Hypothalamus (tissue), 51 donors: ENCODE measurements at regions not wholly inside any gene's neighbourhood (a gene's known extent, or its start where the extent isn't known, plus 50 kb on each side); places are given as distances from the start of the nearest gene placed in this dataset.
"Not testable (repeated sequence)": the region's sequence is repeated elsewhere in the genome, so short reads cannot be mapped to it uniquely, and the experiment has no call there.

Experiments used
- DNase-seq, 51 donors: peaks; one replicate each; lab custom pipeline; 2025; lab: John Stamatoyannopoulos, UW

GRCh38 chr6:14582749-14583148, 465.2 kb downstream of the CD83 start:
- DNase-seq = no peak

- DNase-seq = no peak
These were observed 466.3 kb downstream of the CD83 start for GRCh38 chr6:14583826-14584225.

- DNase-seq = no peak
These were observed 466.9 kb downstream of the CD83 start for GRCh38 chr6:14584450-14584849.

- no peak for DNase-seq
These were observed 468.1 kb downstream of the CD83 start for GRCh38 chr6:14585689-14586088.

GRCh38 chr6:14589175-14589574, 471.6 kb downstream of the CD83 start:
- DNase-seq = no peak

GRCh38 chr6:14590586-14590985, 473.0 kb downstream of the CD83 start:
- no peak for DNase-seq

GRCh38 chr6:14591998-14592397, 474.4 kb downstream of the CD83 start:
- DNase-seq = no peak

- no peak for DNase-seq
These were observed 475.7 kb downstream of the CD83 start for GRCh38 chr6:14593286-14593685.

- no peak for DNase-seq
These were observed 478.2 kb downstream of the CD83 start for GRCh38 chr6:14595751-14596150.

- no peak for DNase-seq
These were observed 478.8 kb downstream of the CD83 start for GRCh38 chr6:14596410-14596809.

- no peak for DNase-seq
These were observed 479.5 kb downstream of the CD83 start for GRCh38 chr6:14597090-14597489.

- DNase-seq = no peak
These were observed 480.7 kb downstream of the CD83 start for GRCh38 chr6:14598017-14598864.

- not testable (repeated sequence) for DNase-seq
These were observed 482.7 kb downstream of the CD83 start for GRCh38 chr6:14600306-14600705.

GRCh38 chr6:14601490-14601889, 483.9 kb downstream of the CD83 start:
- DNase-seq = no peak

- no peak for DNase-seq
These were observed 488.8 kb downstream of the CD83 start for GRCh38 chr6:14606353-14606752.

- DNase-seq = no peak
These were observed 492.6 kb downstream of the CD83 start for GRCh38 chr6:14610141-14610540.

- DNase-seq = no peak
These were observed 494.7 kb downstream of the CD83 start for GRCh38 chr6:14612016-14612980.

- no peak for DNase-seq
These were observed 497.1 kb downstream of the CD83 start for GRCh38 chr6:14614631-14615030.

GRCh38 chr6:14616656-14617055, 499.1 kb downstream of the CD83 start:
- no peak for DNase-seq

GRCh38 chr6:14618759-14619418, 501.3 kb downstream of the CD83 start:
- DNase-seq = no peak

- DNase-seq = no peak
These were observed 501.8 kb downstream of the CD83 start for GRCh38 chr6:14619419-14619781.
